ENCODE measurements at regions not wholly inside any gene's neighbourhood (a gene's known extent, or its start where the extent isn't known, plus 50 kb on each side); places are given as distances from the start of the nearest gene placed in this dataset.

GRCh38 chr10:64093946-64094535 lies 572.8 kb downstream of the REEP3 start:
- DNase-seq = no peak
- TF ChIP-seq EZH2 (optimal IDR thresholded peaks at IDR 0.05; ENCODE audit: low read depth, low read length) (no peak), CTCF (IDR thresholded peaks at IDR 0.05; ENCODE audit: low read length) (no peak), EZH2phosphoT487 (IDR thresholded peaks at IDR 0.05; ENCODE audit: low read length) (no peak)
- Histone ChIP-seq H3K79me2 (ENCODE audit: low read length) (no peaks in the 10 kb centered on the region), H3K4me2 (ENCODE audit: low read depth, low read length) (no peak overlapping the region), H3F3A (ENCODE audit: insufficient read depth, low read length) (no peaks in the 10 kb centered on the region), H4K20me1 (ENCODE audit: insufficient read depth, low read length) (no peaks in the 10 kb centered on the region), H2AFZ (ENCODE audit: low read length) (no peak overlapping the region), H3K9ac (ENCODE audit: low read length) (no peak overlapping the region), H3K27ac (ENCODE audit: low read length) (no peak overlapping the region), H3K9me2 (replicated peaks; ENCODE audit: insufficient read depth, low read length) (no peaks in the 10 kb centered on the region), H3K36me3 (replicated peaks; ENCODE audit: insufficient read depth, low read length) (no peaks in the 10 kb centered on the region), H3K9me3 (replicated peaks; ENCODE audit: insufficient read depth, low read length) (no peaks in the 10 kb centered on the region), H3K4me1 (ENCODE audit: low read length) (no peaks in the 10 kb centered on the region), H3K27me3 (replicated peaks; ENCODE audit: insufficient read depth, low read length) (no peaks in the 10 kb centered on the region), H3K4me3 (ENCODE audit: low read length) (no peak overlapping the region)

GRCh38 chr10:64096941-64097340 lies 575.7 kb downstream of the REEP3 start:
- H3K79me2 ChIP-seq (ENCODE audit: low read length) = no peaks in the 10 kb centered on the region
- H3F3A ChIP-seq (ENCODE audit: insufficient read depth, low read length) = no peaks in the 10 kb centered on the region
- H3K4me1 ChIP-seq (ENCODE audit: low read length) = no peaks in the 10 kb centered on the region
- H3K9ac ChIP-seq (ENCODE audit: low read length) = no peak overlapping the region
- TF ChIP-seq EZH2phosphoT487 (IDR thresholded peaks at IDR 0.05; ENCODE audit: low read length) (no peak), CTCF (IDR thresholded peaks at IDR 0.05; ENCODE audit: low read length) (no peak), EZH2 (optimal IDR thresholded peaks at IDR 0.05; ENCODE audit: low read depth, low read length) (no peak)
- H3K9me3 ChIP-seq (replicated peaks; ENCODE audit: insufficient read depth, low read length) = no peaks in the 10 kb centered on the region
- H2AFZ ChIP-seq (ENCODE audit: low read length) = no peak overlapping the region
- no peak overlapping the region for H3K27ac ChIP-seq (ENCODE audit: low read length)
- H3K9me2 ChIP-seq (replicated peaks; ENCODE audit: insufficient read depth, low read length) = no peaks in the 10 kb centered on the region
- H3K27me3 ChIP-seq (replicated peaks; ENCODE audit: insufficient read depth, low read length) = no peaks in the 10 kb centered on the region
- no peak overlapping the region for H3K4me3 ChIP-seq (ENCODE audit: low read length)
- DNase-seq = no peak
- H4K20me1 ChIP-seq (ENCODE audit: insufficient read depth, low read length) = no peaks in the 10 kb centered on the region
- no peak overlapping the region for H3K4me2 ChIP-seq (ENCODE audit: low read depth, low read length)
- no peaks in the 10 kb centered on the region for H3K36me3 ChIP-seq (replicated peaks; ENCODE audit: insufficient read depth, low read length)

DNA sequence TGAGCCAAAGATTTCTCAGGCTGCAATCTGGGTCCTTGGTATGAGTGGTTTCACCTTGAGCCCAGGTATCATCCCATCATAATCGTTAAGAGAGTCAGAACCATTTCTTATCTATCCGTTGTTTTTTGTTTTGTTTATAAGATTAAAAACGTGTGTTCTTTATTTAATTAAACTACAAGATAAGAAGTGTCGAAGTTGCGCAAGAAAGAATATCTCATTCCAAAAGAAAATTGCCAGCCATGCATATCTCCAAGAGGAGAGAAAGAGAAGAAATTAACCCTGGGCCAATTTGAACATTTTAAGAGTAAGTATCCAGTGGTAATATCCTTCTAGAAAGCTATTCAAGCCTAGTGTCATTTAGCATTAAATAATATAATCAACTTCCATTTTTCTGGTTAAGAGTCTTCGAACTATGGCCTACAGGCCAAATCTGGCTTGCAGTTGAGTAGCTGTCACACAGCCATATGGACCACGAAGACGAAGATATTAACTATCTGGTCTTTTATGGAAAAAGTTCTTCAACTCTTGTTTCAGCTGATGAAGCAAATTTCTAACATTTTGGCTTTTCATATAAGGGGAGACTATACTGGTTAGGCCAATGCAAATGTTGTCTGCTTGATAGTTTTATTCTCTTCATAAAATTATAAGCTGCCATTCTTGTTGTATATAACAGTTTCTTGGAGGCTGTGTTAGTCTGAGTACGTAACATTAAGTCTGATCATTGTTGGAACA lies 576.4 kb downstream of the REEP3 start:
- Histone ChIP-seq H4K20me1 (ENCODE audit: insufficient read depth, low read length) (no peaks in the 10 kb centered on the region), H3K4me2 (ENCODE audit: low read depth, low read length) (no peak overlapping the region), H3K4me3 (ENCODE audit: low read length) (no peak overlapping the region)

More for the DNA sequence above, 576.4 kb downstream of the REEP3 start:
- no peaks in the 10 kb centered on the region for H3F3A ChIP-seq (ENCODE audit: insufficient read depth, low read length)
- H2AFZ ChIP-seq (ENCODE audit: low read length) = no peak overlapping the region
- no peak for DNase-seq
- H3K9ac ChIP-seq (ENCODE audit: low read length) = no peak overlapping the region
- H3K4me1 ChIP-seq (ENCODE audit: low read length) = no peaks in the 10 kb centered on the region
- H3K9me3 ChIP-seq (replicated peaks; ENCODE audit: insufficient read depth, low read length) = no peaks in the 10 kb centered on the region
- no peaks in the 10 kb centered on the region for H3K79me2 ChIP-seq (ENCODE audit: low read length)
- TF ChIP-seq CTCF (IDR thresholded peaks at IDR 0.05; ENCODE audit: low read length) (no peak), EZH2 (optimal IDR thresholded peaks at IDR 0.05; ENCODE audit: low read depth, low read length) (no peak), EZH2phosphoT487 (IDR thresholded peaks at IDR 0.05; ENCODE audit: low read length) (no peak)
- no peaks in the 10 kb centered on the region for H3K9me2 ChIP-seq (replicated peaks; ENCODE audit: insufficient read depth, low read length)
- H3K36me3 ChIP-seq (replicated peaks; ENCODE audit: insufficient read depth, low read length) = no peaks in the 10 kb centered on the region
- no peak overlapping the region for H3K27ac ChIP-seq (ENCODE audit: low read length)
- H3K27me3 ChIP-seq (replicated peaks; ENCODE audit: insufficient read depth, low read length) = no peaks in the 10 kb centered on the region

Measured in MM.1S (cell line).